ENCODE measurements at regions not wholly inside any gene's neighbourhood (a gene's known extent, or its start where the extent isn't known, plus 50 kb on each side); places are given as distances from the start of the nearest gene placed in this dataset.
A peak's percentile ranks its signal among the peaks of the same experiment; 100 is the strongest.

DNA sequence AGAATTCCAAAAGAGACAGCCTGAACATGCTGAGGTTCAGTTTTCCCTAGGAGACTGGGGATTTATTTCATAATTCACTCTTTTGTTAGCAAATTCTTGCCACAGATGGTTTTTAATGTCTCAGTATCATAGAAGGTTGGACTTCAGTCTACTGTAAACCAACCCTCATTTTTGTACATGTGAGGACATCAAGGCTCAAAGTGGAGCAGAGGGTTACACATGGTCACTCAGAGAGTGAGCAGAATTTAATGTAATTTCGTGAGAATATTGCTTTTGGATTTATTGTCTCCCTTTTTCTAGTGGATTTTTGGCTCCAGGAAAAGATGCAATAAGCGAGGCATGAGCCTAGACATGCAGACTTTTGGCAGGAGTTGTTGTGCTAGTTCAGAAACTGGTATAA is 210.8 kb upstream of the JUN start:
- peaks cover 0 to 38% (median 3%) of the 10 kb centered on the region in 7 donors for H3K4me1 Mint-ChIP-seq
- CTCF ChIA-PET = no interaction called here
- Histone ChIP-seq H3K27ac (ENCODE audit: low read depth, low read length) (no peak overlapping the region), H3K4me1 (ENCODE audit: control insufficient read depth in 2 of 2, insufficient read depth in 2 of 2, low read length in 2 of 2) (no peaks in the 10 kb centered on the region), H3K9me3 (ENCODE audit: control insufficient read depth in 2 of 3, low read length in 3 of 3) (no peaks in the 10 kb centered on the region), H3K36me3 (ENCODE audit: control insufficient read depth in 2 of 3, insufficient read depth in 3 of 3, low read length in 3 of 3) (no peaks in the 10 kb centered on the region), H3K27me3 (ENCODE audit: control insufficient read depth in 2 of 2, insufficient read depth in 2 of 2, low read length in 2 of 2) (no peaks in the 10 kb centered on the region), H3K4me3 (ENCODE audit: low read length) (no peak overlapping the region)
- H3K27ac Mint-ChIP-seq = no peak overlapping the region
- intact Hi-C loops (cut with micrococcal nuclease) = loop anchor here in 1 of 2 donors (5.0 kb wide), 1 partner anchor 33 kb away; no protein-coding TSS in a partner anchor
- POLR2A ChIA-PET = no interaction called here
- H3K4me3 Mint-ChIP-seq = no peak overlapping the region
- ATAC-seq (no peak), DNase-seq (no peak)
- H3K9me3 Mint-ChIP-seq = peaks cover 0 to 5% (median 0%) of the 10 kb centered on the region in 11 donors
- H3K36me3 Mint-ChIP-seq = peaks cover 0 to 7% (median 0%) of the 10 kb centered on the region in 5 donors
- no peaks in the 10 kb centered on the region for H3K27me3 Mint-ChIP-seq

DNA sequence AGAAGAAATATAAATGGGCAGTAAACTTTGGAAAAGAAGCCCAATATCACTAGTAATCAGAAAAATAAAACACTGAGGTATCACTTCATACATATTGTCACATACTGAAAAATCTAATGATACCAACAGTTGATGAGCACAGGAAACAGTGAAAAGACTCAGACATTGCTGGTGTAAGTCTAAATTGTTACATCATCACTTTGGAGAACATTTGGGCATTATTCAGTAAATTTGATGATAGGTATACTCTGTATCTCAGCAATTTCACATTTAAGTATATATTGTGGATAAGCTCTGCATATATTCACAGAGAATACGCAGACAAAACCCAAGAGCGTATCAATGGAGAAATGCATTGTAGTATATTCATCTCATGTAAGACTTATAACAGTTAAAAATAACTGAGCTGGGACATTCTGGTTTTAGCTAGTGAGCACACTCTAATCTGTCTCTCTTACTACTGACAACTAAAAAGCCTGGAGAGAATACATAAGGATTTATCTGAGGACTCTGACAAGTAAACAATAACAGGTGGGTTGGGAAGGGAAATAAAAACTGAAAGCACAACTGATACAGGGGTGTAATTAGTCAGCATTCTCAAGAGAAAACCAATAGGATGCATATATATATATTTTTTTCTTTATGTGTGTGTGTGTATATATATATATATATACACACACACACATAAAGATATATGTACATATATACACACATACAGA is 212.7 kb upstream of the JUN start:
- CTCF ChIA-PET = interaction anchor here (1.1 kb wide), 1 partner anchor 213 kb away, joined by 3 read pairs; the partner anchor contains the start of gene JUN

DNA sequence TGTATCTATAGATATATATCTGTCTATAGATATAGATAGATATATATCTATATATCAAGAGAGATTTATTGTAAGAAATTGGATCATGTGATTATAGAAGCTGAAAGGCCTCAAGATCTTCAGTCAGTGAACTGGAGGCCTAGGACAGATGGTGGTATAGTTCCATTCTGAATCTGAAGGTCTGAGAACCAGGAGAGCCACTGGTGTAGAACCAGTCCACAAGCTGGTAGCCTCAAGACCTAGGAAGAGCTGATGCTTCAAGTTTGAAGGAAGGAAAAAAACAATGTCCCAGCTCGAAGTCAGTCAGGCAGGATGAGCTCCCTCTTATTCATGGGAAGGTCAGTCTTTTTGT is 213.2 kb upstream of the JUN start:
- intact Hi-C loops (cut with micrococcal nuclease) = loop anchor here in 1 of 2 donors (2.0 kb wide), 1 partner anchor 28 kb away; no protein-coding TSS in a partner anchor
- H3K36me3 Mint-ChIP-seq = peaks cover 0 to 8% (median 6%) of the 10 kb centered on the region in 5 donors
- ATAC-seq = no peak
- peaks cover 0 to 5% (median 0%) of the 10 kb centered on the region in 11 donors for H3K9me3 Mint-ChIP-seq
- H3K4me3 Mint-ChIP-seq = no peak overlapping the region
- no peak for DNase-seq
- ChIA-PET POLR2A (no interaction called here), CTCF (interaction anchor here (1.1 kb wide), 1 partner anchor 213 kb away, joined by 3 read pairs; the partner anchor contains the start of gene JUN)
- no peaks in the 10 kb centered on the region for H3K27me3 Mint-ChIP-seq
- no peaks in the 10 kb centered on the region for H3K9me3 ChIP-seq (ENCODE audit: control insufficient read depth in 2 of 3, low read length in 3 of 3)
- no peaks in the 10 kb centered on the region for H3K4me1 ChIP-seq (ENCODE audit: control insufficient read depth in 2 of 2, insufficient read depth in 2 of 2, low read length in 2 of 2)
- H3K27ac ChIP-seq (ENCODE audit: low read depth, low read length) = no peak overlapping the region
- H3K27me3 ChIP-seq (ENCODE audit: control insufficient read depth in 2 of 2, insufficient read depth in 2 of 2, low read length in 2 of 2) = no peaks in the 10 kb centered on the region
- peaks cover 0 to 32% (median 0%) of the 10 kb centered on the region in 7 donors for H3K4me1 Mint-ChIP-seq
- no peak overlapping the region for H3K4me3 ChIP-seq (ENCODE audit: low read length)
- H3K27ac Mint-ChIP-seq = peak overlapping the region in 1 of 9 donors; percentile 66
- H3K36me3 ChIP-seq (ENCODE audit: control insufficient read depth in 2 of 3, insufficient read depth in 3 of 3, low read length in 3 of 3) = no peaks in the 10 kb centered on the region

More for the DNA sequence above, 212.7 kb upstream of the JUN start:
- Histone ChIP-seq H3K36me3 (ENCODE audit: control insufficient read depth in 2 of 3, insufficient read depth in 3 of 3, low read length in 3 of 3) (no peaks in the 10 kb centered on the region), H3K4me3 (ENCODE audit: low read length) (no peak overlapping the region), H3K27me3 (ENCODE audit: control insufficient read depth in 2 of 2, insufficient read depth in 2 of 2, low read length in 2 of 2) (no peaks in the 10 kb centered on the region), H3K27ac (ENCODE audit: low read depth, low read length) (no peak overlapping the region), H3K4me1 (ENCODE audit: control insufficient read depth in 2 of 2, insufficient read depth in 2 of 2, low read length in 2 of 2) (no peaks in the 10 kb centered on the region), H3K9me3 (ENCODE audit: control insufficient read depth in 2 of 3, low read length in 3 of 3) (no peaks in the 10 kb centered on the region)
- POLR2A ChIA-PET = no interaction called here
- Mint-ChIP-seq H3K4me1 (peaks cover 0 to 33% (median 0%) of the 10 kb centered on the region in 7 donors), H3K27me3 (no peaks in the 10 kb centered on the region), H3K27ac (peak overlapping the region in 1 of 9 donors; percentile 83), H3K9me3 (peaks cover 0 to 5% (median 0%) of the 10 kb centered on the region in 11 donors), H3K4me3 (peak overlapping the region in 1 of 10 donors; percentile 28), H3K36me3 (peaks cover 0 to 9% (median 6%) of the 10 kb centered on the region in 5 donors)
- ATAC-seq = no peak
- no peak for DNase-seq
- intact Hi-C loops (cut with micrococcal nuclease) = loop anchor here in 1 of 2 donors (2.0 kb wide), 1 partner anchor 28 kb away; no protein-coding TSS in a partner anchor

DNA sequence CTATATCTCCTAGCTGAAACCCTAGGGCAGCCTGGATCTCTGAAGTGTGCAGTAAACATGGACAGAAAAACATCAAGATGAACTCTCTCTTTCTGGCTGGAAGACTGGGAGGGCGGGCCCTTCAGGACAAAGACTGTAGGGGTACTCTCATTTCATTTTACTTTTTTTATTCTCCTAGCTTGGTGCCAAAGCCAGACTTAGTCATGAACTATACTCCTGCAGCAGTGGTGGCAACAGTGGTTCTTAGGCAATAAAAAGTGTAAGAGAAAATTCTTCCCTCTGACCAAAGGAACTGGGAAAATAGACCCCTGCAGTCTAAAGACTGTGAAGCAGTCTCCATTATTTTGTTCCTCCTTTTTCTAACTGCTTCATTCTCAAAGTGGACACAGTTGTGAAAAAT is 213.8 kb upstream of the JUN start:
- Mint-ChIP-seq H3K36me3 (peaks cover 0 to 8% (median 6%) of the 10 kb centered on the region in 5 donors), H3K9me3 (peaks cover 0 to 5% (median 0%) of the 10 kb centered on the region in 11 donors), H3K4me1 (peaks cover 0 to 32% (median 0%) of the 10 kb centered on the region in 7 donors), H3K27me3 (no peaks in the 10 kb centered on the region), H3K4me3 (no peak overlapping the region), H3K27ac (peak overlapping the region in 1 of 9 donors; percentile 74)
- no peak for ATAC-seq
- no peak for DNase-seq
- Histone ChIP-seq H3K27ac (ENCODE audit: low read depth, low read length) (no peak overlapping the region), H3K4me3 (ENCODE audit: low read length) (no peak overlapping the region), H3K4me1 (ENCODE audit: control insufficient read depth in 2 of 2, insufficient read depth in 2 of 2, low read length in 2 of 2) (no peaks in the 10 kb centered on the region), H3K9me3 (ENCODE audit: control insufficient read depth in 2 of 3, low read length in 3 of 3) (no peaks in the 10 kb centered on the region), H3K27me3 (ENCODE audit: control insufficient read depth in 2 of 2, insufficient read depth in 2 of 2, low read length in 2 of 2) (no peaks in the 10 kb centered on the region), H3K36me3 (ENCODE audit: control insufficient read depth in 2 of 3, insufficient read depth in 3 of 3, low read length in 3 of 3) (no peaks in the 10 kb centered on the region)
- CTCF ChIA-PET = interaction anchor here (0.7 kb wide), 1 partner anchor 126 kb away, joined by 3 read pairs; no protein-coding TSS in a partner anchor
- intact Hi-C loops (cut with micrococcal nuclease) = loop anchor here in 1 of 2 donors (2.0 kb wide), 1 partner anchor 29 kb away; no protein-coding TSS in a partner anchor
- POLR2A ChIA-PET = no interaction called here

DNA sequence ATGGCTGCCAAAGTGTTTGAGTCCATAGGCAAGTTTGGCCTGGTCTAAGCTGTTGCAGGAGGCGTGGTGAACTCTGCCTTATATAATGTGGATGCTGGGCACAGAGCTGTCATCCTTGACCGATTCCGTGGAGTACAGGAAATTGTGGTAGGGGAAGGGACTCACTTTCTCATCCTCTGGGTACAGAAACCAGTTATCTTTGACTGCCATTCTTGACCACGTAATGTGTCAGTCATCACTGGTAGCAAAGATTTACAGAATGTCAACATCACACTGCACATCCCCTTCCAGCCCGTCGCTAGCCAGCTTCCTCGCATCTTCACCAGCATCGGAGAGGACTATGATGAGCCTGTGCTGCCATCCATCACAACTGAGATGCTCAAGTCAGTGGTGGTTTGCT is 215.8 kb upstream of the JUN start:
- H3K4me1 Mint-ChIP-seq = peaks cover 2 to 41% (median 3%) of the 10 kb centered on the region in 7 donors
- Histone ChIP-seq H3K27me3 (ENCODE audit: control insufficient read depth in 2 of 2, insufficient read depth in 2 of 2, low read length in 2 of 2) (no peaks in the 10 kb centered on the region), H3K27ac (ENCODE audit: low read depth, low read length) (no peak overlapping the region), H3K4me1 (ENCODE audit: control insufficient read depth in 2 of 2, insufficient read depth in 2 of 2, low read length in 2 of 2) (peaks cover 0 to 2% of the 10 kb centered on the region in 2 donors), H3K9me3 (ENCODE audit: control insufficient read depth in 2 of 3, low read length in 3 of 3) (no peaks in the 10 kb centered on the region), H3K36me3 (ENCODE audit: control insufficient read depth in 2 of 3, insufficient read depth in 3 of 3, low read length in 3 of 3) (no peaks in the 10 kb centered on the region), H3K4me3 (ENCODE audit: low read length) (no peak overlapping the region)
- DNase-seq (no peak), ATAC-seq (no peak)
- H3K27me3 Mint-ChIP-seq = no peaks in the 10 kb centered on the region
- H3K27ac Mint-ChIP-seq = no peak overlapping the region
- intact Hi-C loops (cut with micrococcal nuclease) = no loop called here
- peaks cover 0 to 5% (median 0%) of the 10 kb centered on the region in 11 donors for H3K9me3 Mint-ChIP-seq
- peaks cover 0 to 10% (median 6%) of the 10 kb centered on the region in 5 donors for H3K36me3 Mint-ChIP-seq
- ChIA-PET POLR2A (no interaction called here), CTCF (no interaction called here)
- H3K4me3 Mint-ChIP-seq = no peak overlapping the region

DNA sequence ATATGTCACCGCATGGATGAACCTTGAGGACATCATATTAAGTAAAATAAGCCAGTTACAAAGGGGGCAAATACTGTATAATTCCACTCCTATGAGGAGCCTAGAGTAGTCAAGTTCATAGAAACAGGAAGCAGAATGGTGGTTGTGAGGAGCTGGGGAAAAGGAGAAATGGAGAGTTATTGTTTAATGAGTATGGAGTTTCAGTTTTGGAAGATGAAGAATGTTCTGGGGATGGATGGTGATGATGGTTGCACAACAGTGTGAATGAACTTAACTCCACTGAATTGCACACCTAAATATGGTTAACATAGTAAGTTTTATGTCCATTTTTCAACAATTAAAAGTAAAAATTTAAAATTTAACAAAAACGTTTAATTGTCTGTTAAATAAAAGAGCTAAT is 220.9 kb upstream of the JUN start:
- H3K36me3 ChIP-seq (ENCODE audit: control insufficient read depth in 2 of 3, insufficient read depth in 3 of 3, low read length in 3 of 3) = no peaks in the 10 kb centered on the region
- no peak for DNase-seq
- peak overlapping the region in 2 of 9 donors; percentile 16 to 72 for H3K27ac Mint-ChIP-seq
- H3K27ac ChIP-seq (ENCODE audit: low read depth, low read length) = no peak overlapping the region
- peaks cover 6 to 26% of the 10 kb centered on the region in 2 donors for H3K4me1 ChIP-seq (ENCODE audit: control insufficient read depth in 2 of 2, insufficient read depth in 2 of 2, low read length in 2 of 2)
- POLR2A ChIA-PET = no interaction called here
- H3K27me3 ChIP-seq (ENCODE audit: control insufficient read depth in 2 of 2, insufficient read depth in 2 of 2, low read length in 2 of 2) = no peaks in the 10 kb centered on the region
- H3K9me3 ChIP-seq (ENCODE audit: control insufficient read depth in 2 of 3, low read length in 3 of 3) = no peaks in the 10 kb centered on the region
- CTCF ChIA-PET = no interaction called here
- ATAC-seq = no peak
- peaks cover 0 to 5% (median 0%) of the 10 kb centered on the region in 11 donors for H3K9me3 Mint-ChIP-seq
- peaks cover 0 to 14% (median 4%) of the 10 kb centered on the region in 5 donors for H3K36me3 Mint-ChIP-seq
- no peaks in the 10 kb centered on the region for H3K27me3 Mint-ChIP-seq
- H3K4me3 ChIP-seq (ENCODE audit: low read length) = no peak overlapping the region
- peak overlapping the region in 4 of 10 donors; percentile 0 to 33 (median 20) for H3K4me3 Mint-ChIP-seq
- intact Hi-C loops (cut with micrococcal nuclease) = loop anchor here in 1 of 2 donors (5.0 kb wide), 1 partner anchor 43 kb away; no protein-coding TSS in a partner anchor
- peaks cover 23 to 53% (median 25%) of the 10 kb centered on the region in 7 donors for H3K4me1 Mint-ChIP-seq
